Urothelium cell line (cell line): ENCODE measurements at regions not wholly inside any gene's neighbourhood (a gene's known extent, or its start where the extent isn't known, plus 50 kb on each side); places are given as distances from the start of the nearest gene placed in this dataset.
"Not testable (repeated sequence)": the region's sequence is repeated elsewhere in the genome, so short reads cannot be mapped to it uniquely, and the experiment has no call there.

ENCODE experiments used
- DNase-seq: peaks from one replicate; pipeline ENCODE4 v3.0.0; 2011; ENCODE audit warnings: low spot score, mixed read lengths
- FAIRE-seq: peaks from 2 replicates; lab custom pipeline; 2011; peaks lifted over from hg19 to GRCh38; lab: Jason Lieb, UNC

GRCh38 chr6:23529902-23530301 is 596.1 kb upstream of the NRSN1 start:
- DNase-seq: no peak

GRCh38 chr6:23531666-23532065 is 594.3 kb upstream of the NRSN1 start:
- DNase-seq: no peak
- no peak for FAIRE-seq

More at GRCh38 chr6:23529902-23530301, 596.1 kb upstream of the NRSN1 start:
- no peak for FAIRE-seq

GRCh38 chr6:23532227-23532626 is 593.8 kb upstream of the NRSN1 start:
- DNase-seq (no peak), FAIRE-seq (no peak)

- DNase-seq: no peak
- no peak for FAIRE-seq
Measured at GRCh38 chr6:23533311-23533710, 592.7 kb upstream of the NRSN1 start.

GRCh38 chr6:23533944-23534343 is 592.1 kb upstream of the NRSN1 start:
- DNase-seq: no peak
- FAIRE-seq: no peak

GRCh38 chr6:23534351-23534750 is 591.7 kb upstream of the NRSN1 start:
- DNase-seq: no peak
- no peak for FAIRE-seq

GRCh38 chr6:23535101-23535500 is 590.9 kb upstream of the NRSN1 start:
- DNase-seq: no peak
- no peak for FAIRE-seq

- DNase-seq: no peak
Measured at GRCh38 chr6:23537828-23538227, 588.2 kb upstream of the NRSN1 start.

GRCh38 chr6:23547851-23548250 is 578.2 kb upstream of the NRSN1 start:
- DNase-seq (peak; percentile 9), FAIRE-seq (no peak)

More at GRCh38 chr6:23537828-23538227, 588.2 kb upstream of the NRSN1 start:
- FAIRE-seq: no peak

- not testable (repeated sequence) for FAIRE-seq, DNase-seq
Measured at GRCh38 chr6:23554953-23555352, 571.1 kb upstream of the NRSN1 start.

- FAIRE-seq (no peak), DNase-seq (no peak)
Measured at GRCh38 chr6:23559587-23560343, 566.2 kb upstream of the NRSN1 start.

GRCh38 chr6:23561732-23562131 is 564.3 kb upstream of the NRSN1 start:
- no peak for FAIRE-seq
- no peak for DNase-seq

GRCh38 chr6:23562554-23562953 is 563.5 kb upstream of the NRSN1 start:
- FAIRE-seq: no peak

GRCh38 chr6:23563323-23563722 is 562.7 kb upstream of the NRSN1 start:
- no peak for FAIRE-seq
- no peak for DNase-seq

More at GRCh38 chr6:23562554-23562953, 563.5 kb upstream of the NRSN1 start:
- DNase-seq: no peak

- no peak for DNase-seq
- no peak for FAIRE-seq
Measured at GRCh38 chr6:23566418-23566817, 559.6 kb upstream of the NRSN1 start.

GRCh38 chr6:23568292-23568691 is 557.7 kb upstream of the NRSN1 start:
- FAIRE-seq: no peak
- DNase-seq: no peak

GRCh38 chr6:23584134-23584763 is 541.8 kb upstream of the NRSN1 start:
- FAIRE-seq (no peak), DNase-seq (no peak)

GRCh38 chr6:23587582-23587981 is 538.4 kb upstream of the NRSN1 start:
- DNase-seq (no peak), FAIRE-seq (no peak)

GRCh38 chr6:23589811-23590210 is 536.2 kb upstream of the NRSN1 start:
- FAIRE-seq: no peak
- DNase-seq: no peak

GRCh38 chr6:23590498-23591126 is 535.4 kb upstream of the NRSN1 start:
- no peak for DNase-seq
- no peak for FAIRE-seq

- no peak for DNase-seq
- no peak for FAIRE-seq
Measured at GRCh38 chr6:23591761-23592160, 534.3 kb upstream of the NRSN1 start.

- DNase-seq (no peak), FAIRE-seq (no peak)
Measured at GRCh38 chr6:23600118-23600517, 525.9 kb upstream of the NRSN1 start.
